T-helper 17 cell (primary cell): ENCODE measurements at regions not wholly inside any gene's neighbourhood (a gene's known extent, or its start where the extent isn't known, plus 50 kb on each side); places are given as distances from the start of the nearest gene placed in this dataset.

ENCODE experiments used
- ATAC-seq: fragments of 150-1000 bp; cut with Tn5 transposase; 2 replicates; pipeline ENCODE4 v1.10.0; 2021; ENCODE audit warnings: mild to moderate bottlenecking, moderate library complexity
- DNase-seq, 3 donors: peaks; one replicate each; pipeline versions ENCODE4 v3.0.0 to v3.0.0-alpha.2; 2020 to 2021
- H3K9me3 ChIP-seq: one replicate; pipeline ENCODE4 v1.7.0; 2013; ENCODE audit warnings: low read length, mild to moderate bottlenecking; ENCODE audit not compliant: control insufficient read depth, poor library complexity, severe bottlenecking
- H3K27ac Mint-ChIP-seq: one replicate; pipeline ENCODE4 v1.8.0; 2022; ENCODE audit warnings: mild to moderate bottlenecking, moderate library complexity, mixed read lengths
- H3K27me3 Mint-ChIP-seq: one replicate; pipeline ENCODE4 v1.8.0; 2022; ENCODE audit warnings: mixed read lengths
- H3K36me3 Mint-ChIP-seq: one replicate; pipeline ENCODE4 v1.8.0; 2022; ENCODE audit warnings: low read depth, mixed read lengths
- H3K4me1 Mint-ChIP-seq: one replicate; pipeline ENCODE4 v1.8.0; 2022; ENCODE audit warnings: mild to moderate bottlenecking, mixed read lengths
- H3K4me3 Mint-ChIP-seq: one replicate; pipeline ENCODE4 v1.8.0; 2022; ENCODE audit warnings: mild to moderate bottlenecking, moderate library complexity, mixed read lengths

DNA sequence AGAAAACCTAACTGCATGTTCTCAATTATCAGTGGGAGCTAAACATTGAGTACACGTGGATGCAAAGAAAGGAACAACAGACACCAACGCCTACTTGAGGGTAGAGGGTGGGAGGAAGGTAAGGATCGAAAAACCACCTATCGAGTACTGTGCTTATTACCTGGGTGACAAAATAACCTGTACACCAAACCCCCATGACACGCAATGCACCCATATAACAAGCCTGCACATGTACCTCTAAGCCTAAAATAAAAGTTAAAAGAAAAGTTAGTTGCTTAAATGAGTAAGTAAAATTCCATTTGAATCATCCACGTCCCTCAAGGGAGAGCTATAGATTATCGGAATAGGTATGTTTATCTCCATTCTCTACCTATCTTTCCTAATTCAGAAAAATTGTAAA lies 210.2 kb upstream of the ADCY2 start:
- DNase-seq (no peak), ATAC-seq (no peak)
- Mint-ChIP-seq H3K27me3 (no peaks in the 10 kb centered on the region), H3K4me1 (no peaks in the 10 kb centered on the region), H3K27ac (no peak overlapping the region), H3K4me3 (no peak overlapping the region), H3K36me3 (no peaks in the 10 kb centered on the region)
- H3K9me3 ChIP-seq: no peaks in the 10 kb centered on the region

DNA sequence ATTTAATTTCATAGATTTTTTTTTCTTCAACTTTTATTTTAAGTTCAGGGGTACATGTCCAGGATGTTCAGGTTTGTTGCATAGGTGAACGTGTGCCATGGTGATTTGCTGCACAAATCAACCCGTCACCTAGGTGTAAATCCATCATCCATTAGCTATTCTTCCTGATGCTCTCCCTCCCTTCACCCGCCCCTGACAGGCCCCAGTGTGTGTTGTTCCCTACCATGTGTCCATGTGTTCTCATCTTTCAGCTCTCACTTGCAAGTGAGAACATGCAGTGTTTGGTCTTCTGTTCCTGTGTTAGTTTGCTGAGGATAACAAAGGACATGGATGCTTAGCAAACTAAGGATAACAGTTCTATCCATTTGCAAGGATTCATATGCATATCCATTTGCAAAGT lies 209.1 kb upstream of the ADCY2 start:
- ATAC-seq (no peak), DNase-seq (no peak)
- Mint-ChIP-seq H3K4me3 (no peak overlapping the region), H3K27me3 (no peaks in the 10 kb centered on the region), H3K4me1 (no peaks in the 10 kb centered on the region), H3K36me3 (no peaks in the 10 kb centered on the region), H3K27ac (no peak overlapping the region)
- H3K9me3 ChIP-seq: no peaks in the 10 kb centered on the region

DNA sequence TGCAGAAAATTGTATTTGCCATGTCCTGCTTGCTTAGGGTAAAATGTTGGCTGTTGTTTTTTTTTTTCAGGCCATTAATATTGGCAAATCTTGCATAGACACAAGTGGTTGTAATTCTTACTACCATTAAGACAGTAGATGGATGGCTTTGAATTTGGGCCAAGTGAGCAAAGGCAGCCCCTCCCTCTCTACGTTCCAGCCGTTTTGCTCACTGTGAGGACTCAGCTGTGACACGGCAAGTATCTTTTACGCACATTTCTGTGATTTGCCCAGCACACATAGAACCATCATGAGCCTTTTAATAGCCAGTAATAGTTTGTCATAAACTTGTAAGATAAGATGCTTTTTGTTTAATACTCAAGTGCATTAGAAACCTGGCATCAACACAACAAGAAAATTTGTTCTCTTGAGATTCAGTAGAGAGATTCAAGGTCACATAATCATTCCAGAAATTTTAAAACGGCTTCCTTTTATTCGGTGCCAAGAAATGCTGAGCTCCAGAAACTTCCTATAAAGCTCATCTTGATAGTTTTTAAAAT lies 205.2 kb upstream of the ADCY2 start:
- Mint-ChIP-seq H3K4me3 (no peak overlapping the region), H3K4me1 (no peaks in the 10 kb centered on the region)

DNA sequence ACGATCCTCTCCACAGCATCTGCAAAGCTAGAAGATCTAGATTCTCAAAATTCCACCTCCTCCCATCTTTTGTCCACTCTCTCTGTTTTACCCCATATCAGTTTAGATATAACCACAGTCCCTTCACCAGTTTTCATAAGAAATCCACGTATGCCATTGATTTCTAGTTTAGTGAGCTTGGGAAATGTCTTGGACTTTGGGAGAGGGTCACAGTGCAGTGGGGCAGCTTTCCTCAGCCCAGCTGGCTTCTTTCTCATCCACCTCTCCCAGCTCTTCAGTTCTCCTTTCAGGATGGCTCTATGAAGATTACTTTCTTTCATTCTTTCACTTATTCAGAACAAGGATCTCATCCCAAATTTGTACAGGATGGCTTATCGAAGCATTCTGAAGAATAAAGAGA lies 203.9 kb upstream of the ADCY2 start:
- Mint-ChIP-seq H3K27ac (no peak overlapping the region), H3K27me3 (no peaks in the 10 kb centered on the region), H3K36me3 (no peaks in the 10 kb centered on the region), H3K4me3 (no peak overlapping the region), H3K4me1 (no peaks in the 10 kb centered on the region)
- ATAC-seq (no peak), DNase-seq (no peak)
- H3K9me3 ChIP-seq: no peaks in the 10 kb centered on the region

More for the DNA sequence above, 205.2 kb upstream of the ADCY2 start:
- H3K36me3 Mint-ChIP-seq: no peaks in the 10 kb centered on the region
- no peak overlapping the region for H3K27ac Mint-ChIP-seq
- no peaks in the 10 kb centered on the region for H3K27me3 Mint-ChIP-seq
- H3K9me3 ChIP-seq: no peaks in the 10 kb centered on the region
- ATAC-seq (no peak), DNase-seq (no peak)

DNA sequence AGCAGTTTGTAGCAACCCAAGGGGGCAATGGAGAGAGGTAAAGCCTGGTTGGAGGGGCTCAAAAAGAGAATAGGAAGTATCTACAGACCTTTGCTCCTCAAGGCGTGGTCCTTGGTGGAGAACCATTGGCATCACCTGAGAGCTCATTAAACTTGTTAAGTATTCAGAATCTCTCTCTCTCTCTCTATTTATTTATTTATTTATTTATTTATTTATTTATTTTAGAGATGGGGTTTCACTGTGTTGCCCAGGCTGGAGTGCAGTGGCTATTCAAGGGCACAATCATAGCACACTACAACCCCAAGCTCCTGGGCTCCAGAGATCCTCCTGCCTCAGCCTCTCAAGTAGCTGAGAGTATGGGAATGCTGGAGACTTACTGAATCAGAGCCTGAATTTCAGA lies 193.1 kb upstream of the ADCY2 start:
- H3K27ac Mint-ChIP-seq: no peak overlapping the region
- H3K9me3 ChIP-seq: no peaks in the 10 kb centered on the region
- no peaks in the 10 kb centered on the region for H3K27me3 Mint-ChIP-seq
- ATAC-seq: no peak
- H3K4me3 Mint-ChIP-seq: no peak overlapping the region
- no peaks in the 10 kb centered on the region for H3K36me3 Mint-ChIP-seq
- H3K4me1 Mint-ChIP-seq: no peaks in the 10 kb centered on the region
- no peak for DNase-seq

DNA sequence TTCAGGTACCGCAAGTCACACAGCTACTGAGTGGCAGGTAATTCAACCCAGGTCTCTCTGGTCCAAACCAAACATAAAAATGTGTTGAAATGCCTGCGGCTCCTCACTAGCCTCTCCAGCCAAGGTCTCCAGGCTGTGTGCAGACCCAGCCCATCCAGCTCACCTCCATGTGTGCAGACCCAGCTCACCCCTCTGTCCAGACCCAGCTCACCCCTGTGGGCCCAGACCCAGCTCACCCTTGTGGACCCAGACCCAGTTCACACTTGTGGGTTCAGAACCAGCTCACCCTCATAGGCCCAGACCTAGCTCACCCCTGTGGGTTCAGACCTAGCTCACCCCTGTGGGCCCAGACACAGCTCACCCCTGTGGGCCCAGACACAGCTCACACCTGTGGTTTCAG lies 188.0 kb upstream of the ADCY2 start:
- Mint-ChIP-seq H3K36me3 (no peaks in the 10 kb centered on the region), H3K27ac (no peak overlapping the region), H3K4me1 (no peaks in the 10 kb centered on the region), H3K4me3 (no peak overlapping the region), H3K27me3 (no peaks in the 10 kb centered on the region)
- DNase-seq (no peak), ATAC-seq (no peak)
- H3K9me3 ChIP-seq: no peaks in the 10 kb centered on the region

DNA sequence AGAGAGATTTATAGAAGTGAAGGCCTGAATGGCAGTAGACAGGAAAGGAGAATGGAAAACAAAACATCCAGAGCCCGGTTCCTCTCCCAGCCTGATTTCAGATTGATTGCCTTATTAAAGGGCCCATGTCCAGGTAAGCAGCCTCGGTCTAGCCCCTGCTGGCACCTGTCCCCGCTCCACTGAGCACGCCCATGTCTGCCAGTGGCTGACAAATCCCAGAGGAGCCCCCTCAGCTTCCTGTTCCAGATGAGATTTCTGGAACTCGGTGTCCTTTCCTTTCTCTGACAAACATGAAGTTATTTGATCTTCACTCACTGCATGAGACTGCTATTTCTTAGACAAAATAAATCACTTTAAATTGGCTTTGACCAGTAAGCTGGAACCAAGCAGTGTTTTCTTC lies 187.0 kb upstream of the ADCY2 start:
- Mint-ChIP-seq H3K27ac (no peak overlapping the region), H3K36me3 (no peaks in the 10 kb centered on the region), H3K27me3 (no peaks in the 10 kb centered on the region), H3K4me3 (no peak overlapping the region), H3K4me1 (no peaks in the 10 kb centered on the region)
- H3K9me3 ChIP-seq: no peaks in the 10 kb centered on the region
- ATAC-seq: no peak
- DNase-seq: no peak

DNA sequence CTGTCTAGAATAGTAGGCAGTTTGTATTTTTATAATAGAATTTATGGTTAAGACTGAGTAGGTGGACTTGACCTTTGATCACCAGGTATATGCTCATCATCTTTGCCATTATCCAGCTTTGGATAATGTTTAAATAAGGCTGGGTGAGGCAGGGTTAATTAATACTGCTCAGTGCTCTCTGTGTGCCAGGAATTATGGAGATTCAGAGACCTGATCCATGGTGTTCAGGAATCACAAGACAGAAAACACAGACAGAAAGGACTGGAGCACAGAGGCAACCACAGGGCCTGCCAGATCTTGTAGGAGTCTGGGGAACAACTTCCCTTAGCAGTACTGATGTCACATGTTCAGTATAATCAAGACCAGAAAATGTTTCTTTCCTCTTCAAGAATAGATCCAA lies 186.3 kb upstream of the ADCY2 start:
- no peak overlapping the region for H3K27ac Mint-ChIP-seq
- no peaks in the 10 kb centered on the region for H3K4me1 Mint-ChIP-seq
- H3K9me3 ChIP-seq: no peaks in the 10 kb centered on the region
- ATAC-seq (no peak), DNase-seq (no peak)
- no peaks in the 10 kb centered on the region for H3K27me3 Mint-ChIP-seq
- no peaks in the 10 kb centered on the region for H3K36me3 Mint-ChIP-seq
- no peak overlapping the region for H3K4me3 Mint-ChIP-seq

DNA sequence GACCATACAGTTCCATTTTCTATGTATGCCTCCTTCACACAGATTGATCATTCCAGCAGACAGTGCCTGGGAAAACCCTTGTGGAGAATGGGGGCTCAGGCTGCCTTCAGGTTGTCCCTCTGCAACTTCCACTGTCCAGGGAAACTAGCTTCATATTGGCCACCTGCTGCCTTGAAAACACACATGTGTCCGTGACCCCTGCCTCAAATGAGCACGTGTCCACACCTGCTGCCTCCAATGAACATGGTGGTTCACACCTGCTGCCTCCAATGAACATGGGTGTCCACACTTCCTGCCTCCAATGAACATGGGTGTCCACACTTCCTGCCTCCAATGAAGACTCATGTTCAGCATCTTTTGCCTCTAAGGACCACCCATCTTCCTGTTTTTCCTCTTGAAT lies 185.4 kb upstream of the ADCY2 start:
- Mint-ChIP-seq H3K4me3 (no peak overlapping the region), H3K27me3 (no peaks in the 10 kb centered on the region), H3K27ac (no peak overlapping the region), H3K36me3 (no peaks in the 10 kb centered on the region), H3K4me1 (no peaks in the 10 kb centered on the region)
- no peaks in the 10 kb centered on the region for H3K9me3 ChIP-seq
- DNase-seq (no peak), ATAC-seq (no peak)

DNA sequence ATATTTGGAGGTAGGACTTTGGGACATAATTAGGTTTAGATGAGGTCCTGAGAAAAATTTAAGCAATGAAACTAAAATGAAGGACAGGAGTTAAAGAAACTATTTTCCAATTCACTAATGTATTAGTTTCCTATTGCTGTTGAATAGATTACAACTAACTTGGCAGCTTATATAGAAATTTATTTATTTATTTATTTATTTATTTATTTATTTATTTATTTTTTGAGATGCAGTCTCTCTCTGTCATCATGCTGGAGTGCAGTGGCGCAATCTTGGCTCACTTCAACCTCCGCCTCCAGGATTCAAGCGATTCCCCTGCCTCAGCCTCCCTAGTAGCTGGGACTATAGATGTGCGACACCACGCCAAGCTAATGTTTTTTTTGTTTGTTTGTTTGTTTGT lies 182.4 kb upstream of the ADCY2 start:
- Mint-ChIP-seq H3K27me3 (no peaks in the 10 kb centered on the region), H3K36me3 (no peaks in the 10 kb centered on the region), H3K4me3 (no peak overlapping the region), H3K4me1 (no peaks in the 10 kb centered on the region), H3K27ac (no peak overlapping the region)
- no peaks in the 10 kb centered on the region for H3K9me3 ChIP-seq
- ATAC-seq (no peak), DNase-seq (no peak)

DNA sequence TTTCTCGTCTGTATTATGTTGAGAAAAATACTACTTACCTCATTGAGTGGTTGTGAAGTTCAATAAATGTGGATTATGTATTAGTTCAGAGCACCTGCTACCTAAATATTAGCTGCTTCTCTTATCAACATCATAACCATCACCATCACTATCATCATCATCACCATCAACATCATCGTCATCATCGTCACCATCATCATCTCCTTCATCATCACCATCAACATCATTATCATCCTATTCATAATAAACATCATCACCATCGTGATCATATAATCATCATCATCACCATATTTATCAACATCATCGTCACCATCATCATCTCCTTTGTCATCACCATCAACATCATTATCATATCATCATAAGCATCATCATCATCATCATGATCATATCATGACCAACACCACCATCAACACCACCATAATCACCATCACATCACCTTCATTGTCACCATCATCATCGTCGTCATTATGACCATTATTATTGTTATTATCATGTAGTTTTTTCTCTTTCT lies 181.0 kb upstream of the ADCY2 start:
- DNase-seq: no peak
- Mint-ChIP-seq H3K36me3 (no peaks in the 10 kb centered on the region), H3K4me1 (no peaks in the 10 kb centered on the region), H3K27ac (no peak overlapping the region), H3K4me3 (no peak overlapping the region), H3K27me3 (no peaks in the 10 kb centered on the region)
- no peak for ATAC-seq
- H3K9me3 ChIP-seq: no peaks in the 10 kb centered on the region

DNA sequence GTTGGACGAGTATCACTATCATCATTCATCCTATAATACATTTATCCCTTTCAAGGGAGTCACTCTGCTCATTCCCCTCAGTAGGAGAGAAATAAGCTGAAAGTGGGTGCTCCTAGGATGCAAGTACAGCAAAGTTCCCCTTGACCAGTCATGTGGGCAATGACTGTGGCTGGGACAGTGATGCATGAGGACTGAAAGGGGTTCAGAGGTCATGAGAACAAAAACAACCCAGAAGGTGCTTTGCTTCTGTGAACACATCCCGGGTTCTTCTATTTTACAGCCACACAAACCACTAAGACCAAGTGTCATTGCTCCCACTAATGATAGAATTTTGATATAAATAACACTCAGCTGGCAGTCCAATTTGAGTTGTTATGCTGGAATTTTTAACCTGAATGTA lies 177.8 kb upstream of the ADCY2 start:
- no peak for DNase-seq
- H3K4me3 Mint-ChIP-seq: no peak overlapping the region
- H3K36me3 Mint-ChIP-seq: no peaks in the 10 kb centered on the region
- no peak for ATAC-seq
- no peak overlapping the region for H3K27ac Mint-ChIP-seq
- H3K9me3 ChIP-seq: no peaks in the 10 kb centered on the region
- H3K27me3 Mint-ChIP-seq: no peaks in the 10 kb centered on the region
- H3K4me1 Mint-ChIP-seq: no peaks in the 10 kb centered on the region

DNA sequence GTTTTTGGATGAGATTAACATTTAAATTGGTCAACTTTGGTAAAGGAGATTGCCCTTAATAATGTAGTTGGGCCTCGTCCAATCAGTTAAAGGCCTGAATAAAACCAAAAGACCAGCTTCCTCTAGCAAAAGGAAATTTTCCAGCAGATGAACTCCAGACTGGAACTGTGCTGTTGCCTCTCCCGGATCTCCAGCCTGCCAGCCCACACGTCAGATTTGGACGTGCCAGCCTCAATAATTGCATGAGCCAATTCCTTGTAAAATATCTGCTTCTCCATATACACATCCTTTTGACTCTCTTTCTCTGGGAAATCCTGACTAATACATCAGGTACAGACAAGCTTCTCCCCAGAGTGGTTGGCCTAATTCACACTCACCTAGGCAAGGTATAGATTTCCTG lies 175.8 kb upstream of the ADCY2 start:
- Mint-ChIP-seq H3K27me3 (no peaks in the 10 kb centered on the region), H3K27ac (no peak overlapping the region), H3K4me3 (no peak overlapping the region), H3K4me1 (no peaks in the 10 kb centered on the region), H3K36me3 (no peaks in the 10 kb centered on the region)
- ATAC-seq: no peak
- DNase-seq: no peak
- no peaks in the 10 kb centered on the region for H3K9me3 ChIP-seq

DNA sequence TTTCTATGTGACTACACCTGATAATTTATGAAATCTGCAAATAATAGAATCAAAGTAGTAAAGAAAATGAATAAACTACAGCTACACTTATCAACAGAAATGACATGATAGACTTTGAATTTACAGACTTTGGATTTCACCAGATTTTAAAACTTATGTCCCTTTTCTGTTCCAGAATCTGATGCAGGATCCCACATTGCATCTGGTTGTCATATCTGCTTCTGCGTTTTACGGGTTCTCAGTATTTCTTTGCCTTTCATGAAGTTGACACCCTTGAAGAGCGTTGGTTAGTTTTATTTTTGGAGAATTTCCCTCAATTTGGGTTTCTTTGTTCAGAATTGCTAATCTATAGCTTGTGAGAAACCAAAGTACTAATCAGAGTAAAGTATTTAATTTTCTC lies 174.9 kb upstream of the ADCY2 start:
- H3K4me3 Mint-ChIP-seq: no peak overlapping the region
- no peaks in the 10 kb centered on the region for H3K4me1 Mint-ChIP-seq
- no peaks in the 10 kb centered on the region for H3K36me3 Mint-ChIP-seq
- H3K27ac Mint-ChIP-seq: no peak overlapping the region
- H3K9me3 ChIP-seq: no peaks in the 10 kb centered on the region
- H3K27me3 Mint-ChIP-seq: no peaks in the 10 kb centered on the region
- no peak for ATAC-seq
- no peak for DNase-seq
